Brain pericyte (primary cell): ENCODE measurements at regions not wholly inside any gene's neighbourhood (a gene's known extent, or its start where the extent isn't known, plus 50 kb on each side); places are given as distances from the start of the nearest gene placed in this dataset.

Experiments
- DNase-seq: peaks from one replicate; pipeline ENCODE4 v3.0.0-alpha.2; 2012; ENCODE audit warnings: low read depth, low spot score

DNA sequence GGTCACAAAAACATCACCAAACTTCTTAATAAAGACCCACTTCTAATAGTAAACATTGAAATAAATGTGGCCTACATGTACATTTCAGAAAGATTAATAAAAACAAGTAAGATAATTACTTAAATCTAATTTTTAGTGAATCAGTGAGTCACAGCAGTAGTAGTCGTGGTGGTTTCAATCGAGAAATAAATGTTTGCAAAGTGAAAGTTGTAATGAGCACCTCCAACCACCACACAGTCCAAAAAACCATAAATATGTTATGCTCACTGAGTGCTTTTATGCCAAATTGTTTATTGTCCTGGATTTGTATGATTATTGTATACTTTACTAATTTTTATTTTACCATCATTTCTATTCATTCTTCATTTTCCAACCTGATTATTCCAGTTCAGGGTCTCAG is 61.8 kb upstream of the SPOPL start:
- DNase-seq: no peak

DNA sequence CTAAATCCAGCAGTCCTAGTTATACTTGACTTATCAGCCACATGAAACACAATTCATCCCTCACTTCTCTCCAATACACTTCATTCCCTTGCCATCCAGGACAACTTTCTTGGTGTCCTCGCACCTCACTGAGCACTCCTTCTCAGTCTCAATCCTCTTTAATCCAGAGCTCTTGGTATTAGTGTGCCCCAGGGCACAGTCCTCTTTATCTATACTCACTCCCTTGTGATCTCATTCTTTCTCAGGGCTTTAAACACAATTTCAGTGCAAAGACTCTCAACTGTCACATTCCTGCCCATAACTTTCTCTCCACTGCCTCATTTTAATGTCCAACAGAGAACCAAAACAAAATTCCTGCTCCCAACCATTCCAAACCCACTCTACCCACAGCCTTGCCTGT is 60.8 kb upstream of the SPOPL start:
- no peak for DNase-seq

DNA sequence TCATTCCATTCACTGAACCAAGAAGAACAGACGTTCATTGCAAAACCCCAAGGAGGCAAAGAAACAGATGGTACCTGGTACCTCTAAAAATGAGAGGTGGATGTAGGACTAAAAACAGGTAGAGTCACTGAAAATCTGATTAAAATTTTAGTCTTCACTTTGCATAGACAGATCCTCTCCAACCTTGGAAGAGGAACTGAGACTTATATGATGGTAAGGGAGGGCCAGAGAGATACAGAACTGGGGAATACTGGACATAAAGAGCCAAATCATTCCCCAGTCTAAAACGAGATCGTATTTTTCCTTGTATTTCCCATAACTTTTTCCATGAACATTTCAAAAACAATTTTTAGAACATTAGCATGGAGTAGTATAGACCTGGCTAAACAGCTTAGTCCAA is 59.7 kb upstream of the SPOPL start:
- no peak for DNase-seq

DNA sequence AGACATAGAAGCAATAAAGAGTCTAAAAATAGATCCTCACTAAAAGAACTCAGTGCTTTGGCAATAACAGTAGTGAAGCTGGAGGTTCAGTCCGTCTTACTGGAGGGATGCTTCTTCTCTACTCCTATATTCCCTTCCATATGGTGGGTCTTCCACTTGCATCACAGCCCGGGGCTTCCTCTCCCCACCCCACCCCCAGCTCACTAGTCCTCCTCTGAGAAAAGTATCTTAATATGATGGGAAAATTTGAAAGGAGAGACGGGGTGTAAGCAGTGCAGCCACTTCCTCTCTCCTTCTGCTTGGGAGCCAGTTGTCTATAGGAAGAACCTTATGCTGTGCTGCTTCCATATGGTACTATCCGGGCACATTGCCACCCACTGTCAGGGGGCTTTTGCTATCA is 57.2 kb upstream of the SPOPL start:
- DNase-seq: no peak

DNA sequence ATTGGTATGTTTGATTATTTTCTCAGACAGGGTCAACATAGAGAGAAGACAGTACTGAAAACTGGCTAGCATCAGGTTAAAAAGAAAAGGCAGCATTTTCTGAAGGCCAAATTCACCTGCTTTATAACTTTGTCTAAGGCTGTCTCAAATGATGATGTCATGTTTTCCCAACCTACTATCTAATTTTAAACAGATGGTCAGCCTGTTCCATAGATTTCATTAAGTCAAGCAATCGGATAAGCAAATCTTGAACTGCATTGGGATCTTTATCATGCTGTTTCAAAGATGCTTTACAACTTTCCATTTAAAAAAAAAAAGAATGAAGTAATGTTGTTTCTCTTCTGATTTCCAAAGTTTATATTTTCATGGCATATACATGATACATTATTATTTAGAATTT is 56.3 kb upstream of the SPOPL start:
- DNase-seq: no peak

DNA sequence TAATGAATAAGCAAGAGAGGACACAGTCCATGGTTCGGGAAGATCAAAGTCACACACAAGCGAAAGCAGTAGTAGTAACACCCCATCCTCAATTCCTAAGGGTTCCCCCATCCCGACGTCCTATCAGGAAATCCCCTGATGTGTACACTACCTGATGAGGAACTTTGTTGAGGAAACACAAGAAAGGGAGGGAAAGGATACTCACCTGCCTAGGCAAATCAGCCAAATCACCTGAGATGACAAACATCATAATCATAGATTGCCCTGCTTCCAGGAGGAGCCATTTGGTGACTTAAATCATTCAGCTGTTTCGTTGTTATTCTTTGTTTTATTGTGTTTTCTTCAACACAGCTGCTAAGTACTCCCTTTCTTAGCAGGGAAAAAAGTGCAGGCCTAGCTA is 55.5 kb upstream of the SPOPL start:
- DNase-seq: no peak

DNA sequence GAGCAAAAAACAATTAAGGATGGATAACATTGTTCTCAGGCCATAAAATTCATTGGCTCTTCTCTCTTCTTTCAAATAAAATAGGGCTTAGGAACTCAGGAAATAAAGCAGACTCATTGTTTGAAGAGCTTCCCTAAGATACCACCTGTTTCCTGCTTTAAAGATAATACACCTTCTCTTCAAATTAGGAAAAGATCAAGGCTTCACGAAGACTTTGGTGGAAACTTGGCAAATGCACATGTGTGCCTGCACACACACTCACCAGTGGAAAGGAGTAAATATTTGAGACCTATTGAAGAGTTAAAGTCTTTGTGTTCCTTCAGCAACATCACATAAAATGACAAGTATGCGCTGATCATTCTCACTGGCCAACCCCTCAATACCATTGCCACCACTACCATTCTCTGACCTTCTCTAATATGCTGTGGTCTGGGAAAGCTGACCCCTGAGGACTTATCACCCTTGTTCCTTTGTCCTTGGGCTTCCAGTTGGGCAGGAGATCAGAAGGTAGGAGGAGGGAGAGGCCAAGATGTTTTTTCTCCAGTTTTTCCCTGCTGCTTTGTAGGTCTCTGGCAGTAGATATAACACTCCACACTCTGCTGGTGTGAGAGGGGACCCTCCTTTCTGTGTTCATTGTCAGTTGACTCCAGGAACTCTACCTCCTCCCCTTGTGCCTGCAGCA is 53.5 kb upstream of the SPOPL start:
- DNase-seq: no peak
